ENCODE measurements at regions not wholly inside any gene's neighbourhood (a gene's known extent, or its start where the extent isn't known, plus 50 kb on each side); places are given as distances from the start of the nearest gene placed in this dataset.

DNA sequence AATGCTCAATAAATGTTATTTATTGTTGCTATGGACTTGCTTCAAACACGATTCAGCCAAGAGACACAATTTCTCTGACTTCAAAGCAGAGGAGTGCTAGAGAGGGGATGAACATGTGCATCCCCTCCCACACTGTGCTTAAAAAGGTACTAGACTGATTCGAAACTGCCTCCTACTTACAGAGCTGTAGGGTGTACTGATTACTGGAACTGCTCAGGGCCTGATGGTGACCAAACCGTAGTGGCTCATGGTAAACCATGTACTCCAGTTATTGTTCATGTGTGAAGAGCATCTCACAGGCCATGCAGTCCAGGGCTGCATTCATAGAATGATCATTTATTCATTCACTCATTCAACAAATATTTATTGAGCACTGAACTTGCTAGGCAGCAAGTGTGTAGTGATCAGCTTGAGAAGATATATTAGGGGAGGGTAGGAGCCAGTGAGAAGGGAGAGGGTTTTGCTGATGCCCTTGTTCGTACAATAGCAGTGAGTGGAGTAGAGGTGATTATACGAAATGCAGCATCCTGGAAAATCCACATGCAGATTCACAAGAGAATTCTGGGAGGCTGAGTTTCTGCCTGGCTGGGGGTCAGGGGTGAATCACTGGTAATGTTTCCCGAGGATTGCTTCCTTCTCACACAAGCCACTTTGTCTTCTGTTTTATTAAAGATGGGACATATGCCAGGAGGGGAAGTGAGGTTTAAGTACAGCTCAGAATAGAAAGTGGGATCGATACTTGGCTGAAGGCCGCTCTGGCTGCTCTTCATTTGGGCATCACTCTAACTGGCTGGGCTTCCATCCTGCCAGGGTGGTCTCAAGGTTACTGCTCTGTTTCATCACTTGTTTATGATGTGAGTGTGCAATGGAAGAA is 245.4 kb downstream of the RAD51AP2 start:
- no peaks in the 10 kb centered on the region for H3K4me1 ChIP-seq (ENCODE audit: insufficient read depth, low read length)
- DNase-seq (no peak), ATAC-seq (ENCODE audit: poor library complexity) (no peak)
- CTCF ChIA-PET = no interaction called here
- Mint-ChIP-seq H3K9me3 (peaks cover 2% of the 10 kb centered on the region), H3K27me3 (no peaks in the 10 kb centered on the region), H3K4me1 (ENCODE audit: low read depth) (no peaks in the 10 kb centered on the region), H3K36me3 (ENCODE audit: low read depth) (no peaks in the 10 kb centered on the region), H3K4me3 (no peak overlapping the region), H3K27ac (no peak overlapping the region)
- H3K27ac ChIP-seq (ENCODE audit: low read depth in 1 of 2, low read length in 2 of 2) = no peak overlapping the region
- H3K4me3 ChIP-seq (ENCODE audit: low read length) = no peak overlapping the region
- no peaks in the 10 kb centered on the region for H3K36me3 ChIP-seq (ENCODE audit: insufficient read depth, low read length)
- TF ChIP-seq, protein P1, sequence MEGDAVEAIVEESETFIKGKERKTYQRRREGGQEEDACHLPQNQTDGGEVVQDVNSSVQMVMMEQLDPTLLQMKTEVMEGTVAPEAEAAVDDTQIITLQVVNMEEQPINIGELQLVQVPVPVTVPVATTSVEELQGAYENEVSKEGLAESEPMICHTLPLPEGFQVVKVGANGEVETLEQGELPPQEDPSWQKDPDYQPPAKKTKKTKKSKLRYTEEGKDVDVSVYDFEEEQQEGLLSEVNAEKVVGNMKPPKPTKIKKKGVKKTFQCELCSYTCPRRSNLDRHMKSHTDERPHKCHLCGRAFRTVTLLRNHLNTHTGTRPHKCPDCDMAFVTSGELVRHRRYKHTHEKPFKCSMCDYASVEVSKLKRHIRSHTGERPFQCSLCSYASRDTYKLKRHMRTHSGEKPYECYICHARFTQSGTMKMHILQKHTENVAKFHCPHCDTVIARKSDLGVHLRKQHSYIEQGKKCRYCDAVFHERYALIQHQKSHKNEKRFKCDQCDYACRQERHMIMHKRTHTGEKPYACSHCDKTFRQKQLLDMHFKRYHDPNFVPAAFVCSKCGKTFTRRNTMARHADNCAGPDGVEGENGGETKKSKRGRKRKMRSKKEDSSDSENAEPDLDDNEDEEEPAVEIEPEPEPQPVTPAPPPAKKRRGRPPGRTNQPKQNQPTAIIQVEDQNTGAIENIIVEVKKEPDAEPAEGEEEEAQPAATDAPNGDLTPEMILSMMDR (IDR thresholded peaks at IDR 0.05) = no peak
- intact Hi-C loops (cut with DNase I, micrococcal nuclease) = no loop called here
- no peaks in the 10 kb centered on the region for H3K9me3 ChIP-seq (ENCODE audit: control insufficient read depth in 1 of 2, insufficient read depth in 1 of 2, low read length in 2 of 2)
- POLR2A ChIA-PET = no interaction called here
- H3K27me3 ChIP-seq (ENCODE audit: control insufficient read depth in 1 of 2, insufficient read depth in 2 of 2, low read length in 2 of 2) = no peaks in the 10 kb centered on the region

DNA sequence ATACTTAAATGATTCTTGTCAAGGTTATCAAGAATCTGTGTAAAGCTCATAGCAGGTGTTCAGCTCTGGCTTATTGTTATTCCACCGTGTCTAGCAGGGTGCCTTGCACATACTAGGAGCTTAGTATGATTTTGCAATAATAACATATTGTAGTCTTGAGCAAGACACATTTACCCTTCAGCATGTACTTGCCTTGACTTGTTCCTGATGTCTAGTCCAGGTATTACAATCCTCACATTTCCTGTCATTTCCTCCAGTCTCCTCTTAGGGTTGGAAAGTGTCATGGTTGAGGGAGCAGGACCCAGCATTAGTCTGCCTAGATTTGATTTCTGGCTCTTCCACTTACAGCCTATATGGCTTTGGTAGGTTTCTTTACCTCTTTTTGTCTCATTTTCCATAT is 246.1 kb downstream of the RAD51AP2 start:
- ATAC-seq (ENCODE audit: poor library complexity) (no peak), DNase-seq (no peak)
- H3K27ac Mint-ChIP-seq = no peak overlapping the region
- H3K4me3 Mint-ChIP-seq = no peak overlapping the region
- intact Hi-C loops (cut with DNase I, micrococcal nuclease) = no loop called here
- TF ChIP-seq, protein P1 (IDR thresholded peaks at IDR 0.05) = no peak
- Histone ChIP-seq H3K27me3 (ENCODE audit: control insufficient read depth in 1 of 2, insufficient read depth in 2 of 2, low read length in 2 of 2) (no peaks in the 10 kb centered on the region), H3K9me3 (ENCODE audit: control insufficient read depth in 1 of 2, insufficient read depth in 1 of 2, low read length in 2 of 2) (no peaks in the 10 kb centered on the region), H3K36me3 (ENCODE audit: insufficient read depth, low read length) (no peaks in the 10 kb centered on the region), H3K4me1 (ENCODE audit: insufficient read depth, low read length) (no peaks in the 10 kb centered on the region), H3K4me3 (ENCODE audit: low read length) (no peak overlapping the region), H3K27ac (ENCODE audit: low read depth in 1 of 2, low read length in 2 of 2) (no peak overlapping the region)
- no peaks in the 10 kb centered on the region for H3K4me1 Mint-ChIP-seq (ENCODE audit: low read depth)
- H3K9me3 Mint-ChIP-seq = peaks cover 2% of the 10 kb centered on the region
- CTCF ChIA-PET = no interaction called here
- H3K36me3 Mint-ChIP-seq (ENCODE audit: low read depth) = no peaks in the 10 kb centered on the region
- POLR2A ChIA-PET = no interaction called here
- no peaks in the 10 kb centered on the region for H3K27me3 Mint-ChIP-seq

DNA sequence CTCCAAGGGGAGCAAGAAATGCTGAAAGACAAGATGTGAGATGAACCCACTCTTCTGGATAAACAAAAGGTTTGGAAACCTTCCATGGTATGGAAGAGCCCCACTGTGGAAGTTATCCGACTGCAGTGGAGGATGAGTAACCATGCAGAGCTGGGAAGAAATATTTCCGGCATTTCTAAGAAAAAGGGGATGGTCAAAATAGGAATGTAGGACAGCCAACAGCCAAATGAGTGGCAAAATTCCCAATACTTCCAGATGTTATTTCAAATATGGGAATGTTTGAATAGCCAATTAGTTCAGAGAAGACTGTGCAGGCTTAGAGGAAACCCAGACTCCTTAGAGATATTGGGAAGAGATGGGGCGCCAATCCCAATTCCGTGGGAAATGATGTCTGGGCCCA is 246.8 kb downstream of the RAD51AP2 start:
- Histone ChIP-seq H3K9me3 (ENCODE audit: control insufficient read depth in 1 of 2, insufficient read depth in 1 of 2, low read length in 2 of 2) (no peaks in the 10 kb centered on the region), H3K27me3 (ENCODE audit: control insufficient read depth in 1 of 2, insufficient read depth in 2 of 2, low read length in 2 of 2) (no peaks in the 10 kb centered on the region), H3K4me3 (ENCODE audit: low read length) (no peak overlapping the region), H3K4me1 (ENCODE audit: insufficient read depth, low read length) (no peaks in the 10 kb centered on the region), H3K27ac (ENCODE audit: low read depth in 1 of 2, low read length in 2 of 2) (no peak overlapping the region), H3K36me3 (ENCODE audit: insufficient read depth, low read length) (no peaks in the 10 kb centered on the region)
- TF ChIP-seq, protein P1 (IDR thresholded peaks at IDR 0.05) = no peak
- Mint-ChIP-seq H3K27me3 (no peaks in the 10 kb centered on the region), H3K9me3 (peaks cover 6% of the 10 kb centered on the region), H3K36me3 (ENCODE audit: low read depth) (no peaks in the 10 kb centered on the region), H3K4me1 (ENCODE audit: low read depth) (no peaks in the 10 kb centered on the region), H3K4me3 (no peak overlapping the region), H3K27ac (no peak overlapping the region)
- CTCF ChIA-PET = no interaction called here
- no peak for DNase-seq
- no peak for ATAC-seq (ENCODE audit: poor library complexity)
- POLR2A ChIA-PET = no interaction called here
- intact Hi-C loops (cut with DNase I, micrococcal nuclease) = no loop called here
